Mesenchymal stem cell (in vitro differentiated cells and primary cell): ENCODE measurements at regions not wholly inside any gene's neighbourhood (a gene's known extent, or its start where the extent isn't known, plus 50 kb on each side); places are given as distances from the start of the nearest gene placed in this dataset.

Source experiments
- DNase-seq: peaks from one replicate; pipeline ENCODE4 v3.0.0-alpha.2; 2013
- H2AFZ ChIP-seq: one replicate; pipeline ENCODE4 v1.6.1; 2013; ENCODE audit warnings: low read depth, mild to moderate bottlenecking, control low read depth, inconsistent platforms, low read length, moderate library complexity
- H2AK5ac ChIP-seq: 2 replicates; pipeline ENCODE4 v1.6.1; 2013; ENCODE audit warnings: low read length, moderate library complexity, mild to moderate bottlenecking, inconsistent platforms; ENCODE audit not compliant: severe bottlenecking
- H2BK120ac ChIP-seq: one replicate; pipeline ENCODE4 v1.6.1; 2013; ENCODE audit warnings: low read depth, mild to moderate bottlenecking, inconsistent platforms, low read length, moderate library complexity
- H2BK12ac ChIP-seq, 2 experiments: one replicate each; pipeline ENCODE4 v1.6.1; 2013; ENCODE audit warnings: inconsistent platforms in 2 of 2, low read length in 2 of 2, mild to moderate bottlenecking in 2 of 2, moderate library complexity in 2 of 2, control low read depth in 1 of 2
- H2BK15ac ChIP-seq: one replicate; pipeline ENCODE4 v1.6.1; 2013; ENCODE audit warnings: mild to moderate bottlenecking, low read depth, inconsistent platforms; ENCODE audit not compliant: poor library complexity, severe bottlenecking
- H2BK5ac ChIP-seq: 2 replicates; pipeline ENCODE4 v1.6.1; 2013; ENCODE audit warnings: low read depth, mild to moderate bottlenecking, low read length, control low read depth, inconsistent platforms; ENCODE audit not compliant: poor library complexity, severe bottlenecking
- H3K14ac ChIP-seq, 2 experiments: one replicate each; pipeline ENCODE4 v1.6.1; 2013; ENCODE audit warnings: inconsistent platforms in 2 of 2, low read length in 2 of 2, control low read depth in 1 of 2, mild to moderate bottlenecking in 1 of 2, moderate library complexity in 1 of 2
- H3K18ac ChIP-seq, 2 experiments: one replicate each; pipeline ENCODE4 v1.6.1; 2013; ENCODE audit warnings: inconsistent platforms in 2 of 2, low read length in 2 of 2, control low read depth in 1 of 2, low read depth in 1 of 2, mild to moderate bottlenecking in 1 of 2
- H3K23ac ChIP-seq, 2 experiments: one replicate each; pipeline ENCODE4 v1.6.1; 2013; ENCODE audit warnings: inconsistent platforms in 2 of 2, low read length in 2 of 2, mild to moderate bottlenecking in 2 of 2, moderate library complexity in 2 of 2, control low read depth in 1 of 2
- H3K27ac ChIP-seq: 2 replicates; pipeline ENCODE4 v1.5.1; 2013; ENCODE audit warnings: mild to moderate bottlenecking, moderate library complexity, low read length, control low read depth, inconsistent platforms; ENCODE audit not compliant: poor library complexity, severe bottlenecking
- H3K27me3 ChIP-seq, 2 experiments: 2 replicates each; pipeline versions ENCODE4 v1.6.1 to v1.7.0; 2013; ENCODE audit warnings: low read length in 2 of 2, mild to moderate bottlenecking in 2 of 2, moderate library complexity in 2 of 2, control low read depth in 1 of 2, inconsistent platforms in 1 of 2; ENCODE audit not compliant: control insufficient read depth in 1 of 2, insufficient read depth in 1 of 2
- H3K36me3 ChIP-seq, 2 experiments: 2 replicates each; pipeline versions ENCODE4 v1.6.1 to v1.7.0; 2013; ENCODE audit warnings: low read length in 2 of 2, control low read depth in 1 of 2, inconsistent platforms in 1 of 2, low read depth in 1 of 2, mild to moderate bottlenecking in 1 of 2; ENCODE audit not compliant: insufficient read depth in 2 of 2, control insufficient read depth in 1 of 2
- H3K4ac ChIP-seq, 2 experiments: one replicate each; pipeline ENCODE4 v1.6.1; 2013; ENCODE audit warnings: inconsistent platforms in 2 of 2, low read length in 2 of 2, mild to moderate bottlenecking in 2 of 2, moderate library complexity in 2 of 2, control low read depth in 1 of 2, low read depth in 1 of 2
- H3K4me1 ChIP-seq: 2 replicates; pipeline ENCODE4 v1.6.1; 2013; ENCODE audit warnings: low read depth, low read length, control low read depth; ENCODE audit not compliant: control insufficient read depth, insufficient read depth
- H3K4me2 ChIP-seq: 2 replicates; pipeline ENCODE4 v1.6.1; 2013; ENCODE audit warnings: low read length, mild to moderate bottlenecking, inconsistent platforms; ENCODE audit not compliant: poor library complexity, severe bottlenecking
- H3K4me3 ChIP-seq, 2 experiments: 2 replicates each; pipeline versions ENCODE4 v1.5.1 to v1.7.0; 2013; ENCODE audit warnings: low read length in 2 of 2, mild to moderate bottlenecking in 2 of 2, control low read depth in 1 of 2, low read depth in 1 of 2; ENCODE audit not compliant: insufficient read depth in 1 of 2
- H3K79me1 ChIP-seq: replicated peaks from 2 replicates; pipeline ENCODE4 v1.6.1; 2013; ENCODE audit warnings: mild to moderate bottlenecking, control low read depth, low read length, inconsistent platforms; ENCODE audit not compliant: poor library complexity, severe bottlenecking
- H3K9ac ChIP-seq: 2 replicates; pipeline ENCODE4 v1.7.0; 2013; ENCODE audit warnings: mild to moderate bottlenecking, low read length, moderate library complexity
- H3K9me3 ChIP-seq: 2 replicates; pipeline ENCODE4 v1.7.0; 2013; ENCODE audit warnings: mild to moderate bottlenecking, low read length; ENCODE audit not compliant: control insufficient read depth
- H4K8ac ChIP-seq: one replicate; pipeline ENCODE4 v1.6.1; 2013; ENCODE audit warnings: inconsistent platforms, mild to moderate bottlenecking, low read length, moderate library complexity
- H4K91ac ChIP-seq: one replicate; pipeline ENCODE4 v1.6.1; 2013; ENCODE audit warnings: mild to moderate bottlenecking, low read length, inconsistent platforms
- WGBS: methylation state at CpG from one replicate; pipeline ENCODE4 v1.1.7; 2013; ENCODE audit warnings: mixed read lengths; 5-methylcytosine and 5-hydroxymethylcytosine counted together

GRCh38 chr6:92521553-92521952, 897.8 kb downstream of the EPHA7 start:
- Histone ChIP-seq H3K14ac (no peak overlapping the region), H2BK12ac (no peak overlapping the region), H3K9me3 (peaks cover 21% of the 10 kb centered on the region), H3K79me1 (no peaks in the 10 kb centered on the region), H3K27ac (no peak overlapping the region), H3K27me3 (no peaks in the 10 kb centered on the region), H3K9ac (no peak overlapping the region), H2BK15ac (no peak overlapping the region), H2AK5ac (no peak overlapping the region), H3K23ac (no peak overlapping the region), H4K8ac (no peak overlapping the region), H3K4ac (no peak overlapping the region), H2BK120ac (no peak overlapping the region), H3K18ac (no peak overlapping the region), H2BK5ac (no peak overlapping the region), H2AFZ (no peak overlapping the region), H3K36me3 (no peaks in the 10 kb centered on the region), H3K4me2 (no peak overlapping the region), H3K4me3 (no peak overlapping the region), H3K4me1 (no peaks in the 10 kb centered on the region), H4K91ac (no peak overlapping the region)
- peak; percentile 17 for DNase-seq
- WGBS, result 67% methylated on average over 1 of the region's 1 CpG

- Histone ChIP-seq H2AK5ac (no peak overlapping the region), H3K4me2 (no peak overlapping the region), H3K4ac (no peak overlapping the region), H2BK5ac (no peak overlapping the region), H3K9me3 (peaks cover 30% of the 10 kb centered on the region), H2BK15ac (no peak overlapping the region), H3K9ac (no peak overlapping the region), H3K4me1 (no peaks in the 10 kb centered on the region), H3K79me1 (no peaks in the 10 kb centered on the region), H4K8ac (no peak overlapping the region), H3K27ac (no peak overlapping the region), H3K23ac (no peak overlapping the region), H4K91ac (no peak overlapping the region), H3K4me3 (no peak overlapping the region), H3K36me3 (no peaks in the 10 kb centered on the region), H2BK120ac (no peak overlapping the region), H2BK12ac (no peak overlapping the region), H3K27me3 (no peaks in the 10 kb centered on the region), H3K14ac (no peak overlapping the region), H3K18ac (no peak overlapping the region), H2AFZ (no peak overlapping the region)
- peak; percentile 28 for DNase-seq
- WGBS, result no CpG with 5 or more reads among the region's 1 CpG
These were observed 909.2 kb downstream of the EPHA7 start for GRCh38 chr6:92510137-92510536.

GRCh38 chr6:92507552-92507951, 911.8 kb downstream of the EPHA7 start:
- Histone ChIP-seq H3K14ac (no peak overlapping the region), H2BK5ac (no peak overlapping the region), H2BK15ac (no peak overlapping the region), H3K4me1 (no peaks in the 10 kb centered on the region), H3K4ac (no peak overlapping the region), H4K91ac (no peak overlapping the region), H3K79me1 (no peaks in the 10 kb centered on the region), H3K18ac (no peak overlapping the region), H3K4me2 (no peak overlapping the region), H3K36me3 (no peaks in the 10 kb centered on the region), H2BK120ac (no peak overlapping the region), H2AK5ac (no peak overlapping the region), H3K4me3 (no peak overlapping the region), H3K23ac (no peak overlapping the region), H3K9ac (no peak overlapping the region), H4K8ac (no peak overlapping the region), H3K9me3 (peaks cover 35% of the 10 kb centered on the region), H3K27me3 (no peaks in the 10 kb centered on the region), H3K27ac (no peak overlapping the region), H2BK12ac (no peak overlapping the region), H2AFZ (no peak overlapping the region)
- no peak for DNase-seq
- WGBS, result 100% methylated on average over 3 of the region's 3 CpGs

GRCh38 chr6:92504509-92504908, 914.9 kb downstream of the EPHA7 start:
- Histone ChIP-seq H3K9ac (no peak overlapping the region), H3K79me1 (no peaks in the 10 kb centered on the region), H2AFZ (no peak overlapping the region), H3K36me3 (no peaks in the 10 kb centered on the region), H3K23ac (no peak overlapping the region), H3K27me3 (no peaks in the 10 kb centered on the region), H3K4me2 (no peak overlapping the region), H3K4me1 (no peaks in the 10 kb centered on the region), H2BK5ac (no peak overlapping the region), H2BK120ac (no peak overlapping the region), H4K8ac (no peak overlapping the region), H2AK5ac (no peak overlapping the region), H3K27ac (no peak overlapping the region), H3K18ac (no peak overlapping the region), H3K14ac (no peak overlapping the region), H2BK15ac (no peak overlapping the region), H3K4me3 (no peak overlapping the region), H2BK12ac (no peak overlapping the region), H4K91ac (no peak overlapping the region), H3K4ac (no peak overlapping the region), H3K9me3 (peaks cover 19% of the 10 kb centered on the region)
- no peak for DNase-seq
